Heart right ventricle (tissue), 16 donors: ENCODE measurements at regions not wholly inside any gene's neighbourhood (a gene's known extent, or its start where the extent isn't known, plus 50 kb on each side); places are given as distances from the start of the nearest gene placed in this dataset.
"Not testable (repeated sequence)": the region's sequence is repeated elsewhere in the genome, so short reads cannot be mapped to it uniquely, and the experiment has no call there.

Experiments
- ATAC-seq, 8 donors: fragments of 200-7000 bp; cut with Tn5 transposase; one replicate each; pipeline ENCODE4 v1.9.1; 2020; ENCODE audit warnings: mild to moderate bottlenecking in 8 of 8, moderate library complexity in 8 of 8, moderate number of reproducible peaks in 1 of 8
- DNase-seq, 2 donors: peaks; one replicate each; pipeline ENCODE4 v3.0.0-alpha.2; 2020
- H3K27ac ChIP-seq, 10 donors: fragments of 200-600 bp; sonication (generic) in 2 of 10; one replicate each; pipeline versions ENCODE4 v1.5.0 to v1.8.0; 2020 to 2022; ENCODE audit warnings: mild to moderate bottlenecking in 3 of 10
- H3K27me3 ChIP-seq, 7 donors: fragments of 200-600 bp; one replicate each; pipeline ENCODE4 v1.8.0; 2021 to 2022; ENCODE audit warnings: mild to moderate bottlenecking in 2 of 7
- H3K36me3 ChIP-seq, 9 donors: fragments of 200-600 bp; sonication (generic) in 1 of 9; one replicate each; pipeline versions ENCODE4 v1.5.0 to v1.8.0; 2020 to 2022; ENCODE audit warnings: mild to moderate bottlenecking in 2 of 9
- H3K4me1 ChIP-seq, 9 donors: fragments of 200-600 bp; sonication (generic) in 1 of 9; one replicate each; pipeline versions ENCODE4 v1.5.0 to v1.8.0; 2020 to 2022; ENCODE audit warnings: mild to moderate bottlenecking in 4 of 9
- H3K4me3 ChIP-seq, 10 donors: fragments of 200-600 bp; sonication (generic) in 2 of 10; one replicate each; pipeline versions ENCODE4 v1.5.0 to v1.8.0; 2020 to 2022; ENCODE audit warnings: mild to moderate bottlenecking in 7 of 10, moderate library complexity in 2 of 10
- H3K9me3 ChIP-seq, 11 donors: fragments of 200-600 bp in 10 of 11; sonication (generic) in 2 of 11; one replicate each; pipeline versions ENCODE4 v1.5.0 to v1.8.0; 2013 to 2022; ENCODE audit warnings: mild to moderate bottlenecking in 2 of 11, control low read depth in 1 of 11, moderate library complexity in 1 of 11
- WGBS, 2 donors: extraction: QIAGEN DNeasy Blood & Tissue Kit; methylation state at CpG; one replicate each; pipeline ENCODE4 v1.1.7; 2013; ENCODE audit warnings: inconsistent platforms in 1 of 2; 5-methylcytosine and 5-hydroxymethylcytosine counted together
- intact Hi-C, 10 donors: fragments of 100-400 bp; cut with DNase I; formaldehyde crosslinking; loops; one replicate each; pipeline versions ENCODE4 v1.11.1 to v1.14.2; 2022
- TF ChIP-seq, protein P1 (sequence below), 9 donors: fragments of 200-600 bp; sonication (generic) in 2 of 9; IDR thresholded peaks; one replicate each; pipeline versions ENCODE4 v1.5.0 to v1.8.0; 2021 to 2022; ENCODE audit warnings: antibody characterized with exemption in 9 of 9, mild to moderate bottlenecking in 5 of 9, moderate library complexity in 1 of 9
- donor health status: Arrhythmogenic right ventricular cardiomyopathy.
- donor health status: ischemic (EF 13 %, LVEDD 7.1; RV severe dilation, severe dysfunction).
- donor health status: healthy with polysubstance abuse.
- donor health status: DM: no; HTN: yes; CAD: no.
- donor health status: DM: no; HTN: no; CAD: no.
- donor health status: ischemic (EF 25% LVEDD 6.9; RV normal size, moderate dysfunction).
- donor health status: ischemic (EF 25% LVEDD 5.7; RV mildly dilated, moderate dysfunction).
- donor health status: healthy.
- donor health status: DM: yes; HTN: yes; CAD: no.
- donor health status: Ischemic cardiomyopathy.
- donor health status: ischemic (EF 35%, LVEDD 5.7; RV mildly dilated, moderate dysfunction).
- donor health status: nonischemic (EF 11% LVEDD 7.7; RV severe dilation, severe dysfunction).
- donor health status: DM: yes; HTN: yes; CAD: no.
- donor health status: PGD.
- donor health status: ischemic (EF 29% LVEDD 5.4; RV normal size, mild dysfunction).
- donor health status: nonischemic (EF 23%, LVEDD 6.1; RV moderate dilation, normal function).

GRCh38 chr1:38481871-38482826, 377.4 kb downstream of the RRAGC start:
- TF ChIP-seq, protein P1, sequence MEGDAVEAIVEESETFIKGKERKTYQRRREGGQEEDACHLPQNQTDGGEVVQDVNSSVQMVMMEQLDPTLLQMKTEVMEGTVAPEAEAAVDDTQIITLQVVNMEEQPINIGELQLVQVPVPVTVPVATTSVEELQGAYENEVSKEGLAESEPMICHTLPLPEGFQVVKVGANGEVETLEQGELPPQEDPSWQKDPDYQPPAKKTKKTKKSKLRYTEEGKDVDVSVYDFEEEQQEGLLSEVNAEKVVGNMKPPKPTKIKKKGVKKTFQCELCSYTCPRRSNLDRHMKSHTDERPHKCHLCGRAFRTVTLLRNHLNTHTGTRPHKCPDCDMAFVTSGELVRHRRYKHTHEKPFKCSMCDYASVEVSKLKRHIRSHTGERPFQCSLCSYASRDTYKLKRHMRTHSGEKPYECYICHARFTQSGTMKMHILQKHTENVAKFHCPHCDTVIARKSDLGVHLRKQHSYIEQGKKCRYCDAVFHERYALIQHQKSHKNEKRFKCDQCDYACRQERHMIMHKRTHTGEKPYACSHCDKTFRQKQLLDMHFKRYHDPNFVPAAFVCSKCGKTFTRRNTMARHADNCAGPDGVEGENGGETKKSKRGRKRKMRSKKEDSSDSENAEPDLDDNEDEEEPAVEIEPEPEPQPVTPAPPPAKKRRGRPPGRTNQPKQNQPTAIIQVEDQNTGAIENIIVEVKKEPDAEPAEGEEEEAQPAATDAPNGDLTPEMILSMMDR (IDR thresholded peaks at IDR 0.05) = no peak
- Histone ChIP-seq H3K27me3 (peaks cover 0 to 71% (median 35%) of the 10 kb centered on the region in 7 donors), H3K36me3 (no peaks in the 10 kb centered on the region), H3K4me3 (no peak overlapping the region), H3K4me1 (no peaks in the 10 kb centered on the region), H3K27ac (no peak overlapping the region), H3K9me3 (peaks cover 0 to 6% (median 0%) of the 10 kb centered on the region in 11 donors)
- intact Hi-C loops = no loop called here
- no peak for DNase-seq
- WGBS, 2 donors = 70 to 72% methylated on average over 11 of the region's 11 CpGs
- no peak for ATAC-seq

GRCh38 chr1:38479662-38480061, 379.9 kb downstream of the RRAGC start:
- H3K36me3 ChIP-seq, H3K9me3 ChIP-seq, H3K4me3 ChIP-seq, DNase-seq, ATAC-seq, intact Hi-C loops, H3K4me1 ChIP-seq, H3K27ac ChIP-seq: not testable (repeated sequence)
- peaks cover 4 to 84% (median 58%) of the 10 kb centered on the region in 7 donors for H3K27me3 ChIP-seq
- WGBS, 2 donors = 79 to 81% methylated on average over 2 of the region's 2 CpGs

GRCh38 chr1:38477811-38478210, 381.8 kb downstream of the RRAGC start:
- Histone ChIP-seq H3K9me3 (peaks cover 0 to 6% (median 0%) of the 10 kb centered on the region in 11 donors), H3K4me3 (no peak overlapping the region), H3K4me1 (peaks cover 0 to 8% (median 0%) of the 10 kb centered on the region in 9 donors), H3K36me3 (no peaks in the 10 kb centered on the region), H3K27me3 (peaks cover 4 to 90% (median 64%) of the 10 kb centered on the region in 7 donors), H3K27ac (no peak overlapping the region)
- TF ChIP-seq, protein P1 (IDR thresholded peaks at IDR 0.05) = no peak
- ATAC-seq (no peak), DNase-seq (no peak)
- intact Hi-C loops = no loop called here
- WGBS, 2 donors = 55 to 56% methylated on average over 2 of the region's 2 CpGs

GRCh38 chr1:38476850-38477178, 382.8 kb downstream of the RRAGC start:
- H3K27ac ChIP-seq = no peak overlapping the region
- DNase-seq = no peak
- H3K4me3 ChIP-seq = peak overlapping the region in 4 of 10 donors; percentile 17 to 43 (median 40)
- H3K36me3 ChIP-seq = no peaks in the 10 kb centered on the region
- ATAC-seq = no peak
- H3K4me1 ChIP-seq = peaks cover 0 to 8% (median 0%) of the 10 kb centered on the region in 9 donors
- peaks cover 4 to 89% (median 63%) of the 10 kb centered on the region in 7 donors for H3K27me3 ChIP-seq
- TF ChIP-seq, protein P1 (IDR thresholded peaks at IDR 0.05) = no peak
- WGBS, 2 donors = 34 to 49% methylated on average over 12 of the region's 12 CpGs
- intact Hi-C loops = no loop called here
- peaks cover 0 to 6% (median 0%) of the 10 kb centered on the region in 11 donors for H3K9me3 ChIP-seq
